ENCODE measurements at regions not wholly inside any gene's neighbourhood (a gene's known extent, or its start where the extent isn't known, plus 50 kb on each side); places are given as distances from the start of the nearest gene placed in this dataset.

- H3K4me3 Mint-ChIP-seq: no peak overlapping the region
- ATAC-seq: no peak
- H3K36me3 Mint-ChIP-seq (ENCODE audit: low read depth): no peaks in the 10 kb centered on the region
- H3K27ac Mint-ChIP-seq: no peak overlapping the region
- no peaks in the 10 kb centered on the region for H3K27me3 Mint-ChIP-seq
- H3K9me3 ChIP-seq (ENCODE audit: control insufficient read depth, low read length, poor library complexity, severe bottlenecking): no peaks in the 10 kb centered on the region
- no peaks in the 10 kb centered on the region for H3K4me1 Mint-ChIP-seq
- no peak for DNase-seq
These were observed 501.5 kb upstream of the USP15 start for GRCh38 chr12:61758661-61759060.

- Mint-ChIP-seq H3K36me3 (ENCODE audit: low read depth) (no peaks in the 10 kb centered on the region), H3K4me3 (no peak overlapping the region), H3K4me1 (no peaks in the 10 kb centered on the region), H3K27me3 (no peaks in the 10 kb centered on the region), H3K27ac (no peak overlapping the region)
- no peak for DNase-seq
- peaks cover 2% of the 10 kb centered on the region for H3K9me3 ChIP-seq (ENCODE audit: control insufficient read depth, low read length, poor library complexity, severe bottlenecking)
- no peak for ATAC-seq
These were observed 494.3 kb upstream of the USP15 start for GRCh38 chr12:61765926-61766325.

- Mint-ChIP-seq H3K27ac (no peak overlapping the region), H3K27me3 (no peaks in the 10 kb centered on the region), H3K36me3 (ENCODE audit: low read depth) (no peaks in the 10 kb centered on the region), H3K4me1 (no peaks in the 10 kb centered on the region), H3K4me3 (no peak overlapping the region)
- no peaks in the 10 kb centered on the region for H3K9me3 ChIP-seq (ENCODE audit: control insufficient read depth, low read length, poor library complexity, severe bottlenecking)
- no peak for DNase-seq
- no peak for ATAC-seq
These were observed 479.8 kb upstream of the USP15 start for GRCh38 chr12:61780435-61780834.

- no peak overlapping the region for H3K27ac Mint-ChIP-seq
- DNase-seq (no peak), ATAC-seq (no peak)
- H3K4me3 Mint-ChIP-seq: no peak overlapping the region
- H3K36me3 Mint-ChIP-seq (ENCODE audit: low read depth): no peaks in the 10 kb centered on the region
- H3K27me3 Mint-ChIP-seq: no peaks in the 10 kb centered on the region
- H3K4me1 Mint-ChIP-seq: no peaks in the 10 kb centered on the region
- no peaks in the 10 kb centered on the region for H3K9me3 ChIP-seq (ENCODE audit: control insufficient read depth, low read length, poor library complexity, severe bottlenecking)
These were observed 479.1 kb upstream of the USP15 start for GRCh38 chr12:61781021-61781581.

- Mint-ChIP-seq H3K4me1 (no peaks in the 10 kb centered on the region), H3K27me3 (no peaks in the 10 kb centered on the region), H3K4me3 (no peak overlapping the region), H3K27ac (no peak overlapping the region), H3K36me3 (ENCODE audit: low read depth) (no peaks in the 10 kb centered on the region)
- H3K9me3 ChIP-seq (ENCODE audit: control insufficient read depth, low read length, poor library complexity, severe bottlenecking): no peaks in the 10 kb centered on the region
- ATAC-seq (no peak), DNase-seq (no peak)
These were observed 463.4 kb upstream of the USP15 start for GRCh38 chr12:61796846-61797245.

- Mint-ChIP-seq H3K27me3 (no peaks in the 10 kb centered on the region), H3K4me3 (no peak overlapping the region), H3K36me3 (ENCODE audit: low read depth) (no peaks in the 10 kb centered on the region), H3K27ac (no peak overlapping the region), H3K4me1 (no peaks in the 10 kb centered on the region)
- no peak for DNase-seq
- ATAC-seq: no peak
- H3K9me3 ChIP-seq (ENCODE audit: control insufficient read depth, low read length, poor library complexity, severe bottlenecking): no peaks in the 10 kb centered on the region
These were observed 462.9 kb upstream of the USP15 start for GRCh38 chr12:61797266-61797665.

- no peak for DNase-seq
- ATAC-seq: no peak
- H3K4me1 Mint-ChIP-seq: no peaks in the 10 kb centered on the region
- no peaks in the 10 kb centered on the region for H3K9me3 ChIP-seq (ENCODE audit: control insufficient read depth, low read length, poor library complexity, severe bottlenecking)
- H3K27ac Mint-ChIP-seq: no peak overlapping the region
- H3K36me3 Mint-ChIP-seq (ENCODE audit: low read depth): no peaks in the 10 kb centered on the region
- no peaks in the 10 kb centered on the region for H3K27me3 Mint-ChIP-seq
- no peak overlapping the region for H3K4me3 Mint-ChIP-seq
These were observed 461.4 kb upstream of the USP15 start for GRCh38 chr12:61798778-61799177.

GRCh38 chr12:61804301-61804700, 455.9 kb upstream of the USP15 start:
- H3K4me3 Mint-ChIP-seq: no peak overlapping the region
- H3K36me3 Mint-ChIP-seq (ENCODE audit: low read depth): no peaks in the 10 kb centered on the region
- no peaks in the 10 kb centered on the region for H3K4me1 Mint-ChIP-seq
- H3K9me3 ChIP-seq (ENCODE audit: control insufficient read depth, low read length, poor library complexity, severe bottlenecking): no peaks in the 10 kb centered on the region
- DNase-seq (no peak), ATAC-seq (no peak)
- H3K27me3 Mint-ChIP-seq: no peaks in the 10 kb centered on the region
- no peak overlapping the region for H3K27ac Mint-ChIP-seq

GRCh38 chr12:61808856-61809255, 451.3 kb upstream of the USP15 start:
- DNase-seq (no peak), ATAC-seq (no peak)
- no peaks in the 10 kb centered on the region for H3K36me3 Mint-ChIP-seq (ENCODE audit: low read depth)
- no peaks in the 10 kb centered on the region for H3K9me3 ChIP-seq (ENCODE audit: control insufficient read depth, low read length, poor library complexity, severe bottlenecking)
- H3K27ac Mint-ChIP-seq: no peak overlapping the region
- no peak overlapping the region for H3K4me3 Mint-ChIP-seq
- no peaks in the 10 kb centered on the region for H3K4me1 Mint-ChIP-seq
- no peaks in the 10 kb centered on the region for H3K27me3 Mint-ChIP-seq

GRCh38 chr12:61810486-61810885, 449.7 kb upstream of the USP15 start:
- Mint-ChIP-seq H3K4me3 (no peak overlapping the region), H3K4me1 (no peaks in the 10 kb centered on the region), H3K27me3 (no peaks in the 10 kb centered on the region), H3K27ac (no peak overlapping the region), H3K36me3 (ENCODE audit: low read depth) (no peaks in the 10 kb centered on the region)
- DNase-seq (no peak), ATAC-seq (no peak)
- H3K9me3 ChIP-seq (ENCODE audit: control insufficient read depth, low read length, poor library complexity, severe bottlenecking): no peaks in the 10 kb centered on the region

- H3K36me3 Mint-ChIP-seq (ENCODE audit: low read depth): no peaks in the 10 kb centered on the region
- no peaks in the 10 kb centered on the region for H3K27me3 Mint-ChIP-seq
- no peaks in the 10 kb centered on the region for H3K4me1 Mint-ChIP-seq
- H3K9me3 ChIP-seq (ENCODE audit: control insufficient read depth, low read length, poor library complexity, severe bottlenecking): no peaks in the 10 kb centered on the region
- H3K4me3 Mint-ChIP-seq: no peak overlapping the region
- no peak for ATAC-seq
- DNase-seq: no peak
- no peak overlapping the region for H3K27ac Mint-ChIP-seq
These were observed 438.8 kb upstream of the USP15 start for GRCh38 chr12:61821381-61821780.

GRCh38 chr12:61823102-61823501, 437.1 kb upstream of the USP15 start:
- no peak for DNase-seq
- Mint-ChIP-seq H3K36me3 (ENCODE audit: low read depth) (no peaks in the 10 kb centered on the region), H3K27me3 (no peaks in the 10 kb centered on the region), H3K4me1 (no peaks in the 10 kb centered on the region), H3K4me3 (no peak overlapping the region), H3K27ac (no peak overlapping the region)
- ATAC-seq: no peak
- no peaks in the 10 kb centered on the region for H3K9me3 ChIP-seq (ENCODE audit: control insufficient read depth, low read length, poor library complexity, severe bottlenecking)

GRCh38 chr12:61846765-61847164, 413.4 kb upstream of the USP15 start:
- Mint-ChIP-seq H3K36me3 (ENCODE audit: low read depth) (no peaks in the 10 kb centered on the region), H3K4me1 (no peaks in the 10 kb centered on the region), H3K4me3 (no peak overlapping the region), H3K27ac (no peak overlapping the region), H3K27me3 (no peaks in the 10 kb centered on the region)
- H3K9me3 ChIP-seq (ENCODE audit: control insufficient read depth, low read length, poor library complexity, severe bottlenecking): no peaks in the 10 kb centered on the region
- ATAC-seq: no peak
- DNase-seq: no peak

GRCh38 chr12:61848893-61849292, 411.3 kb upstream of the USP15 start:
- no peaks in the 10 kb centered on the region for H3K36me3 Mint-ChIP-seq (ENCODE audit: low read depth)
- DNase-seq: no peak
- no peak overlapping the region for H3K4me3 Mint-ChIP-seq
- H3K27ac Mint-ChIP-seq: no peak overlapping the region
- no peaks in the 10 kb centered on the region for H3K27me3 Mint-ChIP-seq
- H3K9me3 ChIP-seq (ENCODE audit: control insufficient read depth, low read length, poor library complexity, severe bottlenecking): no peaks in the 10 kb centered on the region
- no peaks in the 10 kb centered on the region for H3K4me1 Mint-ChIP-seq
- no peak for ATAC-seq
